Medulla oblongata (tissue), 1 donor: ENCODE measurements at regions not wholly inside any gene's neighbourhood (a gene's known extent, or its start where the extent isn't known, plus 50 kb on each side); places are given as distances from the start of the nearest gene placed in this dataset.

Experiments used
- DNase-seq: peaks from one replicate; pipeline ENCODE4 v3.0.0-alpha.2; 2015; ENCODE audit errors: extremely low spot score

- no peak for DNase-seq
These were observed 281.1 kb upstream of the SP4 start for GRCh38 chr7:21146642-21147423.

GRCh38 chr7:21149809-21150208 is 278.1 kb upstream of the SP4 start:
- no peak for DNase-seq

- DNase-seq = no peak
These were observed 273.3 kb upstream of the SP4 start for GRCh38 chr7:21154614-21155013.

GRCh38 chr7:21159506-21159905 is 268.4 kb upstream of the SP4 start:
- DNase-seq = no peak

- DNase-seq = no peak
These were observed 267.5 kb upstream of the SP4 start for GRCh38 chr7:21160401-21160800.

GRCh38 chr7:21167942-21168341 is 259.9 kb upstream of the SP4 start:
- no peak for DNase-seq

GRCh38 chr7:21169667-21170580 is 258.0 kb upstream of the SP4 start:
- no peak for DNase-seq

- DNase-seq = no peak
These were observed 255.1 kb upstream of the SP4 start for GRCh38 chr7:21172800-21173199.

- no peak for DNase-seq
These were observed 254.4 kb upstream of the SP4 start for GRCh38 chr7:21173436-21173835.

GRCh38 chr7:21175714-21176113 is 252.2 kb upstream of the SP4 start:
- no peak for DNase-seq

- DNase-seq = no peak
These were observed 242.8 kb upstream of the SP4 start for GRCh38 chr7:21184942-21185652.

- DNase-seq = peak; percentile 7
These were observed 242.1 kb upstream of the SP4 start for GRCh38 chr7:21185653-21186265.

- no peak for DNase-seq
These were observed 236.4 kb upstream of the SP4 start for GRCh38 chr7:21191321-21192073.

GRCh38 chr7:21192657-21193056 is 235.2 kb upstream of the SP4 start:
- DNase-seq = no peak

GRCh38 chr7:21193895-21194294 is 234.0 kb upstream of the SP4 start:
- DNase-seq = no peak

GRCh38 chr7:21194936-21195335 is 232.9 kb upstream of the SP4 start:
- DNase-seq = no peak

GRCh38 chr7:21198921-21199320 is 229.0 kb upstream of the SP4 start:
- no peak for DNase-seq

- DNase-seq = no peak
These were observed 227.4 kb upstream of the SP4 start for GRCh38 chr7:21200503-21200902.

- no peak for DNase-seq
These were observed 213.2 kb upstream of the SP4 start for GRCh38 chr7:21214657-21215056.

GRCh38 chr7:21215307-21215706 is 212.6 kb upstream of the SP4 start:
- DNase-seq = no peak

- DNase-seq = no peak
These were observed 210.5 kb upstream of the SP4 start for GRCh38 chr7:21217365-21217764.
